ENCODE measurements at regions not wholly inside any gene's neighbourhood (a gene's known extent, or its start where the extent isn't known, plus 50 kb on each side); places are given as distances from the start of the nearest gene placed in this dataset.

- DNase-seq = no peak
These were observed 1349.5 kb downstream of the BRD1 start for GRCh38 chr22:48478124-48478523.

- DNase-seq = no peak
These were observed 1350.5 kb downstream of the BRD1 start for GRCh38 chr22:48477031-48477721.

- no peak for DNase-seq
These were observed 1351.1 kb downstream of the BRD1 start for GRCh38 chr22:48476577-48476976.

DNA sequence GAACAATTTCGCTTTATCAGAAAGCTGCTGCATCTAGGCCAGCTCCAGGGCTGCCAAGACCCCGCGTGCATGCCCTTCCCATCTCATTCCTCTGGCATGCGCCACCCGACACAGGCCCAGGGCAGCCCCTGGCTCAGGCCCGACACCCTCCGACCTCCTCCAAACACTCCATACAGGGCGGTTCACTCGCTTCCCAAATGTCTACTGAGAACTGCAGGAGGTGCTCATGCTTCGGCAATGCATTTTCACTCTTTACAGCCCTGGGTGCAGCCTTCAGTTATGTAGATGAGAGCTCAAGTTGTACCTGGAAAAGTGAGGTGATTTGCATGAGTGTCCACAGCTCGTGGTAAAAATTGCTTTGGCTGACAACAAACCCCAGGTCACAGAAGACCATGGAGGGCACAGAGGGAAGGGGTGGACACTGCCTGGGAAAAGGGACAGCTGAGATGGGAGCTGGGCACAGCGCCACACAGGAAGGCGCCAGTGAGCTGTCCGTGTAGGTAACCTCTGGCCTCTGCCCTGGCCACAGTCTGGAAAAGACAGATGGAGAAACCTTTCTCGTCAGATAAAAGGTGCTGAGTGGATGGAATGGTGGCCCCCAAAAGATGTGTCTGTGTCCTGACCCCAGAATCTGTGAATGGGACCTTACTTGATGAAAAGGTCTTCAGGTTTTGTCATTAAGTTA is 1351.9 kb downstream of the BRD1 start:
- DNase-seq = no peak

- no peak for DNase-seq
These were observed 1352.8 kb downstream of the BRD1 start for GRCh38 chr22:48474881-48475280.

DNA sequence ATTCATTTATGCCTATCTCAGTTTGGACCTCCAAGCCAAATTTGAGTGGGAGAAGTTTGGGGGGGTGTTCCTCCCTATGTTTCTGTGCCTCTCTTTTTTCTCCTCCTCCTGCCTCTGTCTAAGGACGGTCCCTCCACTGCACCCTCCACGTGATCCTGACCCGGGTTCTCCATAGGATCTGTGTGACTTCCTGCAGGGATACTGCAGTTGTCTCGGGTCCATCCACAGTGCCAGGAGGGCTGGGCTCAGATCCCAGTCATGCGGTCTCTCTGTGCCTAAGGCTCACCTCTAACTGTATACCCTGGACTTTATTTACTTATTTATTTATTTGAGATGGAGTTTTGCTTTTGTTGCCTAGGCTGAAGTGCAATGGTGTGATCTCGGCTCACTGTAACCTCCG is 1354.5 kb downstream of the BRD1 start:
- no peak for DNase-seq

- no peak for DNase-seq
These were observed 1363.4 kb downstream of the BRD1 start for GRCh38 chr22:48464246-48464645.

DNA sequence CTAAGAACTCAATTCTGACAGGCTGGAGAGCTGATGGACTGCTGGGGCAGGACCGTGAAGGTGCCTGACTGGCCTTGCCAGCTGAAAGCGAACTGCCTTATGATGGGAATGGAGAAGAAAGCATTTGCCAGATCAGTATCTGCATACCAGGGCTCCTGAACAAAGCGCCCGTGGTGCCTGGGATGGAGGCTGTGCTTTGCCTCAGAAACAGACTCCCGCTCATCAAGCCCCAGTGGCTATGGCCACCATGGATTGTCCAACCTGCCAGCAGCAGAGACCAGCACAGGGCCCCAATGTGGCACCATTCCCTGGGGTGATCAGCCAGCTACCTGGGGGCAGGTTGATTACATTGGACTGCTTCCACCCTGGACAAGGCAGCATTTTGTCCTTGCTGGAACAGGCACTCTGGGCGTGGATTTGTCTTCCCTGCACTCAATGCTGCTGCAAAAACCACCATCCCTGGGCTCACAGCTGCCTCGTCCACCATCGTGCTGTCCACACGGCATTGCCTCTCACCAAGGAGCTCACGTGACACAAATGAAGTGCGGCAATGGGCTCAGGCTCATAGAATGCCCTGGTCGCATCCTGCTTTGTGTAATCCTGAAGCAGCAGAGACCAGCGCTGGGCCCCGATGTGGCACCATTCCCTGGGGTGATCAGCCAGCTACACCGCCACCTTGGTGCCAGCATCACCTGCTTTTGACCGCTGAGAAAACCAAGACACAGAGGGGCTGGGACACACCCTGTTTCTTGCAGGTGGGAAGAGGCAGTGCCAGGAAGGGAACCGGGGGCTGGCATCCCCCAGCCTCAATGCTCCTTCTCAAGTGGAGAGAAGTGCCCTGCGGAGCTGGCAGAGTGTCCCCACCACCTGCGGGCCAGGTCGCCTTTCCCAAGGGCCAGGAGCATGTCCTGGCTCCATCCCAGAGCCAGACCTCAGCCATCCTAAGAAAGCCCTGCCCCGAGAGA is 1367.5 kb downstream of the BRD1 start:
- DNase-seq = no peak

- no peak for DNase-seq
These were observed 1368.4 kb downstream of the BRD1 start for GRCh38 chr22:48459259-48459658.

DNA sequence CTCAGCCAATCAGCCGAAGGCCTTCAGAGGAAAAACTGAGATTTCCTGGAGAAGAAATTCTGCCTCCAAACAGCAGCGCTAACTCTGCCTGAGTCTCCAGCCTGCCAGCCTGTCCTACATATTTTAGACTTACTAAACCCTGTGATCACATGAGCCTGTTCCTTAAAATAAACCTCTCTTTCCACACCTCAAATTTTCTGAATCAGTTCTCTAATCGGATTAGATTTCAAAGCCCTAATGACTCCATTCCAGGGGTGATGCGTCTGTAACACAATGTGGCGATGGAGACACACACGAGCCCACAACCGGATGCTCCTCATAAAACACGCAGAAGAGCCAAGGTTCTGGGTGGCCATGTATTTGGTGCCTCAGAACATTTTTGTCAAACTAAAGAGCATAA is 1371.2 kb downstream of the BRD1 start:
- DNase-seq = no peak

DNA sequence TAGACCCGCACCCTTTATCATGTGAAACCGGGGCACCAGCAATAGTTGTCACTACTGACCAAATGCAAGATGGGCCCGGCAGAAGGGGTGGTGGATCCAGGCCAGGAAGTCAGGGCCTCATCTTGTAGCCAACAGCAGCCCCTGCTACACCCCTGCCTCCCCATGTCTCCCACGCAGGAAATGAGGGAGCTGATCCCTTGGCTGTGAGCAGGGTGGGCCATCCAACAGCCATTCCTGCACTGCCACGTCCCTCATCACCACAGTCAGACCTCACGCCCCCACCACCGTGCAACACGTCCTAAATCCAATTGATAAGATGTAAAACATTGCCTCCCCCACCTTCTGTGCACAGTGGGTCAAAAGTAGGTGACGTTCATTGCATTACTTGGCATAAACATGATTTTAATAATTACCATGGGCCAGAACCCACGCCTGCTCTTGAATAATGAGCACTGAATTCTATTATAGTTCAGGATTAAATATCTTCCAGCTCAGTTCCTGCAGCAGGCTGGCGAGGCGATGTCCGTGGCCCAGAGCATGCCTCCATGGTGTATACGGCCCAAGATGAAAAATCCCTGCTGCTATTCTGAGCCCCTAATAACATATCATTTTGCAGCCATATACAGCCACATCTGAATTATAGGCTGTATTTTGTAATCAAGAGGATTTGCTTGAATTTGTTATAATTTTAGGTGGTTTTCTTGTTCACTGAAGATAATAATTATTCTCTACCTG is 1373.8 kb downstream of the BRD1 start:
- no peak for DNase-seq

DNA sequence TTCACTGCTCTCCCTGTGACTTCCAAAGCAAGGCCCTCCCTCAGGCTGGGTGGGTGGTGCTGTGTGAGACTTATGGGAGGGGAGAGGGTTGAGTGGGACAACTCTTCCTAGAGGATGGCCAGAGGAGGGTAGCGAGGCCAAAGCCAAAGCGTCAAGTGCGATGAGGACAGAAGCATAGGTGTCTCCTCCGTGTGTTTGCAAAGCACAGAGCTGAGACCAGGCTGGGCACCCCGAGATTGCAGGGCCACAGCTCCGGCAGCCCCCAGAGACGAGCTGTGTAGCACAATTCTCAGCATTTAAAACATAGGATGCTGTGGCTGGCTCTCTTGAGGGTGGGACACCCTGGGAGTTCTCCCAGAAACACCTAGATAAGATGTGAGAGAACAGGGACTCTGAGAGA is 1374.5 kb downstream of the BRD1 start:
- no peak for DNase-seq

DNA sequence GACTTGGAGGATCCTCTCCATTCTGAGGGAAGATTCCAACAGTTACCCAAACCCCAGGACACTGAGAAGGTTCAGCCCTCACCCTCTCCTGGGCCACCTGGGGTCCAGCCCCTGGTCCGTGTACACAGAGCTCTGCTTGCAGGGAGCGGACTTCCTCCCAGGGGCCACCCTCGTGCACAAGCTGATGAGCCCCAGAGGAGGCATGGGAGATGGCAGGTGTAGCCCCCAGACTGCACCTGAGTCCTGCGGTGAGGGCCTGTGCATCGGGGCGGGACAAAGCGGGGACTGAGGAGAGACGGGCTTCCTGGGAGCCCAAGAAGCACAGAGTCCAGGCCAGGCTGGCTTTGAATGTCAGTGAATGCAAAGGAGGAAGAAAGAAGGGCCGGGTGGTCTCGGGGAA is 1374.9 kb downstream of the BRD1 start:
- no peak for DNase-seq

- DNase-seq = no peak
These were observed 1375.8 kb downstream of the BRD1 start for GRCh38 chr22:48451891-48452290.

DNA sequence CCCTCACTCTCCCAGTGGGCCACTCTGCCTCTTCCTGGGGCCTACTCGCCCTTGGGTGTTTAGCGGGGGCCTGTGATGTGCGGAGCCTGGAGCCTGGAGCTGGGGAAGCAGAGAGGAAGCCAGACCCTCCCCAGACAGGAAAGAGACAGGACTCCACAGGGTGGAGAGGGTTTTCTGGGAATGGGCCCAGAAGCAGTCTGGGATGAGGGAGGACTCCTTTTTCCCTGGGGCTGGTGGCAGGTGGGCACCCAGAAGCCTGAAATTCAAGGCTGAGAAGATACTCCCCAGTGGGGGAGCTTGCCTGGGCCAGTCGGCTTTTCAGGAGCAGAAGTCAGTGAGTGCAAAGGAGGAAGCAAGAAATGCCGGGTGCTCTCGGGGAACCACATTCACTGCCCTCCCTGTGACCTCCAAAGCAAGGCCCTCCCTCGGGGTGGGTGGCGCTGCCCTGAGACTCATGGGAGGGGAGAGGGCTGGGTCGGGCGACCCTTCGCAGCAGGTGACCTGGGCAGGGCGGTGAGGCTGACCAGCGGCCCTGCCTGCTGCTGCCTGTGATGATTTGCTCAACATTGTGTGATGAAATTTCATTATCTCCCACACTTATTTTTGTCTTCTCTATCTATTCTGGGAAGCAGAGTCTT is 1377.4 kb downstream of the BRD1 start:
- DNase-seq = no peak

GRCh38 chr22:48449466-48450187 is 1378.0 kb downstream of the BRD1 start:
- DNase-seq = no peak

GRCh38 chr22:48448821-48449220 is 1378.9 kb downstream of the BRD1 start:
- no peak for DNase-seq

GRCh38 chr22:48445113-48445827 is 1382.4 kb downstream of the BRD1 start:
- no peak for DNase-seq

GRCh38 chr22:48444320-48445112 is 1383.2 kb downstream of the BRD1 start:
- no peak for DNase-seq

- no peak for DNase-seq
These were observed 1384.0 kb downstream of the BRD1 start for GRCh38 chr22:48443680-48444079.

Measured in activated CD4-positive, alpha-beta T cell treated with anti-CD3 and anti-CD28 coated beads, Interleukin-2, amount 50 U/mL, for 16 hours (primary cell).